Natural killer cell (primary cell): ENCODE measurements at regions not wholly inside any gene's neighbourhood (a gene's known extent, or its start where the extent isn't known, plus 50 kb on each side); places are given as distances from the start of the nearest gene placed in this dataset.

Experiments
- ATAC-seq, 3 donors: fragments of 150-1000 bp in 2 of 3; fragments of 200-7000 bp in 1 of 3; cut with Tn5 transposase; 1 replicate in 1 of 3; 2 replicates in 2 of 3; pipeline ENCODE4 v1.10.0; 2021; ENCODE audit warnings: mild to moderate bottlenecking in 2 of 3, moderate library complexity in 2 of 3
- DNase-seq, 2 donors: peaks; one replicate each; pipeline versions ENCODE4 v3.0.0 to v3.0.0-alpha.2; 2013 to 2021; ENCODE audit warnings: mixed read lengths in 1 of 2
- H3K27ac ChIP-seq: one replicate; pipeline ENCODE4 v1.5.1; 2013; ENCODE audit warnings: mild to moderate bottlenecking, low read length
- H3K27me3 ChIP-seq: one replicate; pipeline ENCODE4 v1.6.1; 2013; ENCODE audit warnings: low read length; ENCODE audit not compliant: control insufficient read depth, insufficient read depth
- H3K36me3 ChIP-seq: one replicate; pipeline ENCODE4 v1.6.1; 2013; ENCODE audit warnings: low read length; ENCODE audit not compliant: control insufficient read depth, insufficient read depth
- H3K4me1 ChIP-seq: one replicate; pipeline ENCODE4 v1.6.1; 2013; ENCODE audit warnings: low read length; ENCODE audit not compliant: control insufficient read depth, insufficient read depth
- H3K4me3 ChIP-seq: one replicate; pipeline ENCODE4 v1.5.1; 2013; ENCODE audit warnings: low read length
- H3K9me3 ChIP-seq: one replicate; pipeline ENCODE4 v1.6.1; 2013; ENCODE audit warnings: low read length; ENCODE audit not compliant: control insufficient read depth, insufficient read depth
- H3K27ac Mint-ChIP-seq, 2 donors: one replicate each; pipeline ENCODE4 v1.8.0; 2022; ENCODE audit warnings: mild to moderate bottlenecking in 2 of 2, mixed read lengths in 2 of 2, moderate library complexity in 1 of 2
- H3K27me3 Mint-ChIP-seq, 2 donors: one replicate each; pipeline ENCODE4 v1.8.0; 2022; ENCODE audit warnings: low read depth in 2 of 2, mixed read lengths in 2 of 2
- H3K36me3 Mint-ChIP-seq: one replicate; pipeline ENCODE4 v1.8.0; 2022; ENCODE audit warnings: mixed read lengths
- H3K4me1 Mint-ChIP-seq, 2 donors: one replicate each; pipeline ENCODE4 v1.8.0; 2022; ENCODE audit warnings: mixed read lengths in 2 of 2
- H3K4me3 Mint-ChIP-seq: one replicate; pipeline ENCODE4 v1.8.0; 2022; ENCODE audit warnings: mild to moderate bottlenecking, moderate library complexity, mixed read lengths
- H3K9me3 Mint-ChIP-seq, 2 donors: one replicate each; pipeline ENCODE4 v1.8.0; 2022; ENCODE audit warnings: mixed read lengths in 2 of 2
- CTCF ChIP-seq: fragments of 200-600 bp; IDR thresholded peaks from one replicate; pipeline ENCODE4 v1.8.0; 2022; ENCODE audit warnings: antibody characterized with exemption
- WGBS: methylation state at CpG from one replicate; pipeline ENCODE4 v1.1.7; 2013; ENCODE audit warnings: missing lambda C conversion rate; ENCODE audit not compliant: insufficient coverage; 5-methylcytosine and 5-hydroxymethylcytosine counted together
- intact Hi-C: fragments of 100-400 bp; cut with micrococcal nuclease; formaldehyde crosslinking; loops from one replicate; pipeline ENCODE4 v1.14.2; 2022

DNA sequence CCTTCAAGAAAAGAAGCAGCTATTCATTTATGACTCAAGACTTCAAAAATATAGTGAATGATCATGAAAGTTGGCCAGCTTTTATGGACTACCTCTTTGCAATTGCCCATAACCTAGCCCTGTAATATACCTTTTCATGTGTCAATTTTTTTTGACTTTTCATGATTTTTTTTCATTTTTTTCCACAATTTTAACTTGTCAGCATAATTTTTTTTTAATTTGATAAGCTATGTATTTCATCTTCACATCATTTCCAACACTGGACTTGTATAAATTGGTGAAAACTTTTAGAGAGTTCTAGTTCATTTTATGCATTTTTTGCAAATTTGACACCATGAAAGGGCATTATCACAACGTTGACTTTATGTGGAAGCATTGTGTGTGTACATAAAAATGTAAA is 220.8 kb upstream of the NFE2L3 start:
- Histone ChIP-seq H3K27ac (no peak overlapping the region), H3K27me3 (peaks cover 11% of the 10 kb centered on the region), H3K9me3 (peaks cover 4% of the 10 kb centered on the region), H3K4me1 (no peaks in the 10 kb centered on the region), H3K36me3 (no peaks in the 10 kb centered on the region), H3K4me3 (no peak overlapping the region)
- H3K9me3 Mint-ChIP-seq, result peaks cover 4 to 11% of the 10 kb centered on the region in 2 donors
- H3K4me1 Mint-ChIP-seq, result no peaks in the 10 kb centered on the region
- peaks cover 56 to 79% of the 10 kb centered on the region in 2 donors for H3K27me3 Mint-ChIP-seq
- WGBS, result no CpG with 5 or more reads among the region's 1 CpG
- no peak for DNase-seq
- no peak for ATAC-seq
- intact Hi-C loops, result no loop called here
- peaks cover 28% of the 10 kb centered on the region for H3K36me3 Mint-ChIP-seq
- no peak overlapping the region for H3K4me3 Mint-ChIP-seq
- no peak overlapping the region for H3K27ac Mint-ChIP-seq
- TF ChIP-seq CTCF, result no peak

GRCh38 chr7:25933921-25934320 is 218.1 kb upstream of the NFE2L3 start:
- H3K27me3 ChIP-seq, result peaks cover 11% of the 10 kb centered on the region
- no peaks in the 10 kb centered on the region for H3K4me1 Mint-ChIP-seq
- no peaks in the 10 kb centered on the region for H3K4me1 ChIP-seq
- H3K27me3 Mint-ChIP-seq, result peaks cover 48 to 64% of the 10 kb centered on the region in 2 donors
- peaks cover 4 to 11% of the 10 kb centered on the region in 2 donors for H3K9me3 Mint-ChIP-seq
- no peak for DNase-seq
- H3K36me3 ChIP-seq, result no peaks in the 10 kb centered on the region
- no peak overlapping the region for H3K4me3 ChIP-seq
- ATAC-seq, result no peak
- no peak overlapping the region for H3K4me3 Mint-ChIP-seq
- intact Hi-C loops, result no loop called here
- WGBS, result 95% methylated on average over 1 of the region's 1 CpG
- H3K27ac ChIP-seq, result no peak overlapping the region
- H3K9me3 ChIP-seq, result peaks cover 4% of the 10 kb centered on the region
- no peak for TF ChIP-seq CTCF
- H3K36me3 Mint-ChIP-seq, result peaks cover 28% of the 10 kb centered on the region
- no peak overlapping the region for H3K27ac Mint-ChIP-seq

DNA sequence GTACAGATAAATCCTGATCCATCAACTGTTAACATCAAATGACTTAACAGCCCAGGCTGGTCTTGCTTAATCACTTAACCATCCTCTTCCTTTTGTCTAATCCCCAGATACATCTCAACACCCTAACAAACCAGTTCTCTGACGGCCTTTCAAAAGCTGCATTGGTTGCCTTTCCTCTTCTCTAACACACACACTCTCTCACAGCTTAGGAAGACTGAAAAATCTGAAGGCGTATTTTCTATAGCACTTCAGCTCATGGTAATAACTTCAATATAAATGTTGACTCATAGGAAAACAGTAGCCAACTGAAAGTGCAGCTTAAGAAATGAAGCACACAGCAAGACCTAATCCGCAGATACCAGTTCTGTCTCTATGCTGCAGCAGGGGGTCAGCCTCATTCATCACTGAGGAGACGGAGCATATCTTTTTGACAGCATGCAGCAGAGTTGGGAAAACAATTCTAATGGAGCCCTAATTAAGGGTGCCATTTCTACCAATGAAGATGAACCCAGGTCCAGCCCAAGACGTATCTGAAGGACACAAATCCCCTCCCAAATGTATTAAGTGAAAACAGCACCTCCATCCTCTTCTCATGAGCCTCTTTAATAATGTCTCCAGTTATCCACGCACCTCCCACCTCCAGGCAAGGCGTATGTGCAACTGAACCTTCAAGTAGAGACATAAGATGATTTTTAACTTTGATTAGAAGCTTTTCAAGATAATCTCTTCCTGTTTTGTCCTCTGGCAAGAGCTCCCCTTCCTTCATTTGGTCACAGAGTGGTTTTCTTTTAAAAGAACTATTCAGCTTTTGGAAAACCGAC is 211.7 kb upstream of the NFE2L3 start:
- ATAC-seq (no peak), DNase-seq (no peak)
- no peaks in the 10 kb centered on the region for H3K9me3 Mint-ChIP-seq
- H3K4me3 Mint-ChIP-seq, result no peak overlapping the region
- H3K36me3 Mint-ChIP-seq, result peaks cover 2% of the 10 kb centered on the region
- no peaks in the 10 kb centered on the region for H3K4me1 ChIP-seq
- H3K4me1 Mint-ChIP-seq, result no peaks in the 10 kb centered on the region
- H3K27ac ChIP-seq, result no peak overlapping the region
- H3K4me3 ChIP-seq, result no peak overlapping the region
- no peak for TF ChIP-seq CTCF
- intact Hi-C loops, result no loop called here
- no peak overlapping the region for H3K27ac Mint-ChIP-seq
- no peaks in the 10 kb centered on the region for H3K27me3 ChIP-seq
- H3K27me3 Mint-ChIP-seq, result peaks cover 25 to 48% of the 10 kb centered on the region in 2 donors
- no peaks in the 10 kb centered on the region for H3K9me3 ChIP-seq
- no peaks in the 10 kb centered on the region for H3K36me3 ChIP-seq
- WGBS, result 43% methylated on average over 8 of the region's 8 CpGs
